GM12892 (cell line): ENCODE measurements at regions not wholly inside any gene's neighbourhood (a gene's known extent, or its start where the extent isn't known, plus 50 kb on each side); places are given as distances from the start of the nearest gene placed in this dataset.
"Not testable (repeated sequence)": the region's sequence is repeated elsewhere in the genome, so short reads cannot be mapped to it uniquely, and the experiment has no call there.

Source experiments
- DNase-seq: peaks from one replicate; pipeline ENCODE4 v3.0.0; 2011; ENCODE audit not compliant: insufficient read length
- FAIRE-seq: peaks from 2 replicates; lab custom pipeline; 2011; peaks lifted over from hg19 to GRCh38; lab: Jason Lieb, UNC
- POLR2A ChIP-seq: IDR thresholded peaks from 2 replicates; pipeline ENCODE4 v1.6.1; 2011; ENCODE audit warnings: low read depth, low read length, control low read depth
- POLR2AphosphoS5 ChIP-seq: IDR thresholded peaks from 2 replicates; pipeline ENCODE4 v1.6.1; 2011; ENCODE audit warnings: low read depth, low read length, control low read depth
- TAF1 ChIP-seq: IDR thresholded peaks from 2 replicates; pipeline ENCODE4 v1.6.1; 2011; ENCODE audit warnings: low read depth, mild to moderate bottlenecking, control low read depth, low read length, borderline replicate concordance

GRCh38 chr7:121546632-121547543 is 150.8 kb upstream of the FAM3C start:
- no peak for FAIRE-seq
- DNase-seq, result no peak

GRCh38 chr7:121545418-121545817 is 149.3 kb upstream of the FAM3C start:
- FAIRE-seq (no peak), DNase-seq (no peak)
- TF ChIP-seq POLR2A, result no peak
- no peak for TF ChIP-seq TAF1
- no peak for TF ChIP-seq POLR2AphosphoS5

More at GRCh38 chr7:121546632-121547543, 150.8 kb upstream of the FAM3C start:
- no peak for TF ChIP-seq TAF1
- TF ChIP-seq POLR2AphosphoS5, result no peak
- TF ChIP-seq POLR2A, result no peak

GRCh38 chr7:121544726-121545125 is 148.6 kb upstream of the FAM3C start:
- no peak for FAIRE-seq
- DNase-seq, result no peak
- TF ChIP-seq TAF1, result no peak
- no peak for TF ChIP-seq POLR2A
- TF ChIP-seq POLR2AphosphoS5, result no peak

- no peak for TF ChIP-seq POLR2A
- TF ChIP-seq POLR2AphosphoS5, result no peak
- FAIRE-seq (no peak), DNase-seq (no peak)
Measured at GRCh38 chr7:121544238-121544637, 148.1 kb upstream of the FAM3C start.

GRCh38 chr7:121541457-121541856 is 145.3 kb upstream of the FAM3C start:
- TF ChIP-seq POLR2AphosphoS5 (no peak), POLR2A (no peak), TAF1 (no peak)
- FAIRE-seq, result no peak

GRCh38 chr7:121540138-121540537 is 144.0 kb upstream of the FAM3C start:
- TF ChIP-seq TAF1, result no peak
- TF ChIP-seq POLR2AphosphoS5, result no peak
- TF ChIP-seq POLR2A, result no peak
- DNase-seq (no peak), FAIRE-seq (no peak)

More at GRCh38 chr7:121541457-121541856, 145.3 kb upstream of the FAM3C start:
- DNase-seq, result no peak

GRCh38 chr7:121537031-121537430 is 140.9 kb upstream of the FAM3C start:
- FAIRE-seq (no peak), DNase-seq (no peak)
- TF ChIP-seq POLR2A (no peak), TAF1 (no peak), POLR2AphosphoS5 (no peak)

GRCh38 chr7:121531175-121532070 is 135.3 kb upstream of the FAM3C start:
- no peak for DNase-seq
- FAIRE-seq, result peak; percentile 72
- TF ChIP-seq POLR2AphosphoS5 (no peak), POLR2A (no peak), TAF1 (no peak)

- peak; percentile 99 for FAIRE-seq
- TF ChIP-seq POLR2AphosphoS5 (no peak), POLR2A (no peak), TAF1 (no peak)
- peak; percentile 12 for DNase-seq
Measured at GRCh38 chr7:121530227-121531174, 134.4 kb upstream of the FAM3C start.

- TF ChIP-seq POLR2A (no peak), POLR2AphosphoS5 (no peak), TAF1 (no peak)
- DNase-seq, result no peak
- FAIRE-seq, result no peak
Measured at GRCh38 chr7:121529003-121529402, 132.9 kb upstream of the FAM3C start.

GRCh38 chr7:121526210-121526609 is 130.1 kb upstream of the FAM3C start:
- not testable (repeated sequence) for DNase-seq, FAIRE-seq
